GM18870 (cell line): ENCODE measurements at regions not wholly inside any gene's neighbourhood (a gene's known extent, or its start where the extent isn't known, plus 50 kb on each side); places are given as distances from the start of the nearest gene placed in this dataset.

Source experiments
- ATAC-seq: cut with Tn5 transposase; IDR thresholded peaks from one replicate; pipeline ENCODE4 v1.9.1; 2021; ENCODE audit warnings: moderate library complexity; ENCODE audit not compliant: unreplicated experiment

DNA sequence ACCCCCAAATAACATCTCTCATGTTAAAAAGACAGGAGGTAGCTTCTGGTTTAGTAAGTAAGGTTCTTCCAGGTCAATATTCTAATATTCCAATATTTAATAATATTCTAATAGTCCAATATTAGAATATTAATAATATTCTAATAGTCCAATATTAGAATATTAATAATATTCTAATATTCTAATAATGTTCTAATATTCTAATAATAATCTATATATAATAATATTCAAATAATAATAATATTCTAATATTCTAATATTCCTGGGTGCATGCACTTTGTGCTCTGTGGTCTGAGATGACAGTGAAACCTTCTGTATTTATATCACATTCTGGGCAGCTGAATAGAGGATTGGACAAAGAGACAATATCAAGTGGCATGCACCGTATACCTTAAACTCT lies 96.1 kb downstream of the PCDH10 start:
- ATAC-seq = no peak
